GM18499 (cell line): ENCODE measurements at regions not wholly inside any gene's neighbourhood (a gene's known extent, or its start where the extent isn't known, plus 50 kb on each side); places are given as distances from the start of the nearest gene placed in this dataset.
"Not testable (repeated sequence)": the region's sequence is repeated elsewhere in the genome, so short reads cannot be mapped to it uniquely, and the experiment has no call there.

ENCODE experiments used
- ATAC-seq: cut with Tn5 transposase; IDR thresholded peaks from one replicate; pipeline ENCODE4 v1.9.1; 2021; ENCODE audit warnings: moderate number of reproducible peaks; ENCODE audit not compliant: insufficient read depth, unreplicated experiment

DNA sequence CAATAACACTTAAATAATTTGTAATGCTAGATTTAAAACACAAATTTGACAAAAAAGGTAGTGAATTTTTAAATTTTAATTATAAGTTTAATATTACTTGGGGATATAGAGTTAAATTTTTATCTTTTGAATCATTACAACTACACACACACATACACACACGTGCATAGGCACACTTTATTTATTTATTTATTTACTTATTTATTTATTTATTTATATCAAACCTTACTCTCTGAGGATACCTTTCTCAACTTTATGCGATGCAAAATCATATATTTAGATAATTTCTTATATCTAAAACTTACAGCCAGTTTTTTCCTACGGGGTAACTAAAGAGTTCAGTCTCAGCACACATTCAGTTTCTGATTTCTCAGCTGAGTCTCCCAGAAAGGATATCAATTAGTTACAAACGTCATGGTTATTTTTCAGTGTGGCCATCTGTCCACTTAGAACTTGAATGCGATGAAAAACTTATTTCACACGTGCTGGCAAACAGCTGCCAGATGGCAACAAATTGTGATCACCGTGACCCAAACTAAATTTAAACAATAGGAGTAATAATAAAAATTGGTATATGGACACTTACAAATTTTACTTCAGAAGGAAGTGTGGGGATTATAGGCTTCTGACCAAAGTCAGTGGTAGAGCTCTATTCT is 683.1 kb upstream of the PRR20A start:
- ATAC-seq = no peak

- ATAC-seq = no peak
These were observed 681.4 kb upstream of the PRR20A start for GRCh38 chr13:56459286-56459685.

DNA sequence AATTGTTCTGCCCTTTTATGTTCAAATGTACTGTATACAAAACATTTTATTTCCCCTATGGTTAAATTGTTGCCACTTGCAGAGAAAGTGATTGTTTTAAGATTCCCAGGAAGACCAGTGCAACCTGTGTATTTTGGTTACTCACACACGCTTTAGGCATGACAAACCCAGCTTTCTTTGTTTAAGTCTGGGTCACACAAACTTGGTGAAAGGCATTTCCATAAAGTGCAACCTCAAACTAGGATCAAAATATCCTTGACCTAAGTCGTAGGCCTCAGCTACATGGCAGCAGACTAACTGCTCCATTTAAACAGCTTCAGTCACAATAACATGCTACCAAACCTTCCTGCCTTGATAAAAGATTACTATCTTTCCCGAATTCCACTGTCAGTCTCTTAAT is 639.0 kb upstream of the PRR20A start:
- no peak for ATAC-seq

GRCh38 chr13:56510836-56511235 is 629.9 kb upstream of the PRR20A start:
- ATAC-seq = no peak

GRCh38 chr13:56512336-56512735 is 628.4 kb upstream of the PRR20A start:
- not testable (repeated sequence) for ATAC-seq

GRCh38 chr13:56515441-56515840 is 625.3 kb upstream of the PRR20A start:
- ATAC-seq = no peak

DNA sequence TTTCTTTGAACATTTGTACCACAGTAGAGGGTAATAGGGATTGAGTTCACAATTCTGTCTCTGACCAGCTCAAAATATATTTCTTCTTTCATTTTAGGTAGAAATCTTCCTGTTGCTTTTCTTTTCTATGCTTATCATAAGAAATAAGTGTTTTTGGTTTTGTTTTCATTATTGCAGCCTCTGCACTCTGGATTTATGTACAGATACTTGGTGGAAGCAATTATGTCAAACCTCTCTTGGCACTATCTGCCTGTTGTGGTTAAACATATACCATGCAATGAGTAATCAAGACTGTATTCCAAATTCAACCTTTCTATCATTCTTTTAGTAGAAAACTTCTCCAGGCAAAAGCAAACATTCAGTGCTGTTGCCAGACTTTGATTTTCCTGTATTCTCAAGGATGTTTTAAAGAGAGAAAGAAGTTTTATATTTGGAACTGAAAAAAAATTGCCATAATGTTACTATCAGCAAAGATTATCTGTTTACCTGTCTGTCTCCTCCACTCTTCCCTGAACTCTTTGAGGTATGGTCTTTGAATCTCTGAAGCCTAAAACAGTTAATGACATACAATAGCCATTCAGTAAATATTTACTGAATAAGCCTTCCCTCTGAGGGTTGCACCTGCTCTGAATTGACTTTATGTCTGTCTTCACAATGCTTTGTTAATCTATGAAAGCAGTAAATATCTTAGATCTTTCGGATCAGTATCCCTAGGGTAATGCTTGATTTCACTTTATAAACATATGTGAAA is 612.5 kb upstream of the PRR20A start:
- no peak for ATAC-seq

GRCh38 chr13:56530096-56530495 is 610.6 kb upstream of the PRR20A start:
- ATAC-seq = no peak

DNA sequence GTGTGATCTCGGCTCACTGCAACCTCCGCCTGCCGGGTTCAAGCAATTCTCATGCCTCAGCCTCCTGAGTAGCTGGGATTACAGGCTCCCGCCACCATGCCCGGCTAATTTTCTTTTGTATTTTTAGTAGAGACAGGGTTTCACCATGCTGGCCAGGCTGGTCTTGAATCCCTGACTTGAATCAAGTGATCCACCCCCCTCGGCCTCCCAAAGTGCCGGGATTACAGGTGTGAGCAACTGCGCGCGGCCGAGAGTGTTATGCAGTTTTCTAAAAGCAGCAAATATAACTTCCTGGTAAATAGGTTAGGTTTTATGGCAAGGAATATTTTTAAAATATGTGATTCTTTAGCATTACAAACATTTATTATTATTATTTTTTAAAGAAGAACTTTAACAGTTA is 592.8 kb upstream of the PRR20A start:
- ATAC-seq = not testable (repeated sequence)

GRCh38 chr13:56558698-56559320 is 581.9 kb upstream of the PRR20A start:
- no peak for ATAC-seq

- no peak for ATAC-seq
These were observed 579.4 kb upstream of the PRR20A start for GRCh38 chr13:56561327-56561726.

GRCh38 chr13:56563663-56564062 is 577.1 kb upstream of the PRR20A start:
- ATAC-seq = no peak

DNA sequence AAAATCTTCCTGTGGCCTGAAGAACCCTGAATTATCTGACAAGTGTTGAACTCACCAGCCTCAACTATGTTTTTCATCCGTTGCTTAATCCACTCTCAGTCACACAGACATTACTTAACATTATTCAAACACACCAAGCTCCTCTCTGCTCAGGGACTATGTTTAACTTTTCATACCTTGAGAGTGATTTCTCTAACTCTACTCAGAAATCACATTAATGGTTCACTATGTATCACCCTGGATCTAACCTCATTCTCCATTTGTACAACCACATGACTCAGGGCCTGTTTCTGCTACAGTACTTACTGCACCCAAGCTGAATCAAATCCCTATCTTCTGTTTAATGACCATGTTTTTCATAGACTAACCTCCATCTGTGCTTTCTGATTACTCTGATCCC is 553.7 kb upstream of the PRR20A start:
- no peak for ATAC-seq

DNA sequence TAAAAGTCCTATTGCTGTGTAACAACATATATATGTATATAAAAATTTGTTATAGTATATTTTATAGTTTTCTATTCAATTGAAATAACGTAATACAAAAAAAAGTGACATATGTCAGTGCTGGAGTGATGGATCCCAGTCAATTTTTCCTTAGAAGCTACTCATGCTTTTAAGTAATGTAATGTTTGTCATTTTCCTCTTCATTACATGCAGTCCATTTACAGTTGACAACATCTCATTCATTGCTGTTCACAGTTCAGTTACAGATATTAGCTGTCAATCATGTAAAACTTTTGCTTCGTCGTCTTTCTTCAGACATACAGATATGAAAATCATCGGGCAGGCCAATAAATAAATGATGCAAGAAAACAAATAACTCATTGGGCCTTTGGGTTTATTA is 525.1 kb upstream of the PRR20A start:
- no peak for ATAC-seq

GRCh38 chr13:56622840-56623239 is 517.9 kb upstream of the PRR20A start:
- ATAC-seq = no peak

DNA sequence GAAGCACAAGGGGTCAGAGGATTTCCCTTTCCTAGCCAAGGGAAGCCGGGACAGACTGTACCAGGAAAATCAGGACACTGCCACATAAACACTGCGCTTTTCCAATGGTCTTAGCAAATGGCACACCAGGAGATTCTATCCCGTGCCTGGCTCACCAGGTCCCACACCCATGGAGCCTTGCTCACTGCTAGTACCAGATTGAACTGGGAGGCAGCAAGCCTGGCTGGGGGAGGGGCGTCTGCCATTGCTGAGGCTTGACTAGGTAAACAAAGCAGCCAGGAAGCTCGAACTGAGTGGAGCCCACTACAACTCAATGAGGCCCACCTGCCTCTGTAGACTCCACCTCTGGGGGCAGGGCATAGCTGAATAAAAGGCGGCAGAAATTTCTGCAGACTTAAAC is 511.8 kb upstream of the PRR20A start:
- not testable (repeated sequence) for ATAC-seq

DNA sequence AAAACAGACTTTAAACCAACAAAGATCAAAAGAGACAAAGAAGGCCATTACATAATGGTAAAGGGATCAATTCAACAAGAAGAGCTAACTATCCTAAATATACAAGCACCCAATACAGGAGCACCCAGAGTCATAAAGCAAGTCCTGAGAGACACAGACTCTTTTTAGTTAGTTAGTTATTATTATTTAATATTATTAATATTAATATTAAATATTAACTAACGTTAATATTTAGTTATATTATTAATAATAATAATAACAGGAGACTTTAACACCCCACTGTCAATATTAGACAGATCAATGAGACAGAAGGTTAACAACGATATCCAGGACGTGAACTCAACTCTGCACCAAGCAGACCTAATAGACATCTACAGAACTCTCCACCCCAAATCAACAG is 509.7 kb upstream of the PRR20A start:
- ATAC-seq = not testable (repeated sequence)

DNA sequence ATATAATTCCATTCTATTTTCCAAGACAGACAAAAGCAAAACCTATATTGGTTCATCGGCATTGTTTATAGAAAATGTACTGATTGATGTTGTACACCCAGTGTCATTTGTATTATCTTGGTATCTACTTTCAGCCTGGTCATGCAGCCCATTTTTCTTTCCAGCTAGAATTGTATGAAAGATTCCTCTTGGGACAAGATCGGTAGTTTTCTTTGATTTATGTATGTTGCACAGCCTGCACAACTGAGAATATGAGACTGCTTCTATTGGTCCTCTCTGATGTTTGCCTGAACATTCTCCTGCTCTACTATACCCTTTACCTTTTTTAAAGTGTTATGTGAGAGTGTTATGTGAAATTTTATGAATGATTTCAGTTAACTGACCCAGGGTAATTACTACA is 487.7 kb upstream of the PRR20A start:
- ATAC-seq = no peak

DNA sequence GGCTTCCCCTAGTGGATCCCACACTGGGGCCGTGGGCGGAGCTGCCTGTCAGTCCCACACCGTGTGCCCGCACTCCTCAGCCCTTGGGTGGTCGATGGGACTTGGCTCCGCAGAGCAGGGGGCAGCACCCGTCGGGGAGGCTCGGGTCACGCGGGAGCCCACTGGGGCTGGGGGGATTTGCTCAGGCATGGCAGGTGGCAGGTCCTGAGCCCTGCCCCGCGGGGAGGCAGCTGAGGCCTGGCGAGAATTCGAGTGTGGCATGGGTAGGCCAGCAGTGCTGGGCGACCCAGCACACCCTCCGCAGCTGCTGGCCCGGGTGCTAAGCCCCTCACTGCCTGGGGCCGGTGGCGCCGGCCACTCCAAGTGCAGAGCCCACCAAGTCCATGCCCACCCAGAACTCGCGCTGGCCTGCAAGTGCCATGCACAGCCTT is 481.7 kb upstream of the PRR20A start:
- no peak for ATAC-seq

DNA sequence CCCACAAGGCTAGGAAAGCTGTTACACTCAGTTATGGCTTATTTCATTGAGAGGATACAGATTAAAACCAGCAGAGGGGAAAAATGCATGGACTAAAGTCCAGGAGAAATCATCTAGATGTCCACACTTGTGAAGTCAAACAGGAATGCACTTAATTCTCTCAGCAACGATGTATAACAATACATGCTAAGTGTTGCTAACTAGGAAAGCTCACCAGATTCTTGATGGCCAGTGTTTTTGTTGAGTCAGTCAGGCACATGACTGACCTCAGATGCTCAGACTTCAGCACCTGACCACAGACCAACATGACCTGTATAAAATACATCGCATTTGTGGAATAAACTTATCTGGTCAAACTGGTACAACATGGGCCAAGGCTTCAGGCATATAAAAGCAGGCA is 470.2 kb upstream of the PRR20A start:
- ATAC-seq = no peak

DNA sequence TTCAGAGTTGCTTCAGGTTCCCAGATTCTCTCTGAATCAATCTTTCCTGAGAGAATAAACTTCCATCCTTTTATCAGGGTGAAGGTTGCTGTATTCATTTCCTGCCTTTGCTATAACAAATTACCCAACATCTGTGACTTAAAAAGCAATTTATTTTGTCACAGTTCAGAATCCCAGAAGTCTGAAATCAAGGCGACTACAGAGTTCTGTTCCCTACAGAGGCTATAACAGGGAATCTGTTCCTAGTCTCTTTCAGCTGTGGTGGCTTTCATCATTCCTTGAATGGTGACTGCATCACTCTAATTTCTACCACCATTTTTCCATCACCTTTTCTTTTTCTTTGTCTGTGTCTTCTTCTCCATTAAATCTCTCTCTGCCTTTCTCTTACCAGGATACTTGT is 459.3 kb upstream of the PRR20A start:
- no peak for ATAC-seq

- no peak for ATAC-seq
These were observed 453.6 kb upstream of the PRR20A start for GRCh38 chr13:56687131-56687530.
